Lower leg skin (tissue), 3 donors: ENCODE measurements at regions not wholly inside any gene's neighbourhood (a gene's known extent, or its start where the extent isn't known, plus 50 kb on each side); places are given as distances from the start of the nearest gene placed in this dataset.

Experiments used
- POLR2A ChIP-seq, 2 donors: fragments of 450-650 bp; IDR thresholded peaks; one replicate each; pipeline ENCODE4 v1.6.1; 2016 to 2017; ENCODE audit warnings: antibody characterized with exemption in 2 of 2, mild to moderate bottlenecking in 1 of 2, moderate library complexity in 1 of 2
- TF ChIP-seq, protein P1 (sequence below), 3 donors: fragments of 450-650 bp; IDR thresholded peaks; one replicate each; pipeline ENCODE4 v1.5.1; 2016; ENCODE audit warnings: antibody characterized with exemption in 3 of 3, mild to moderate bottlenecking in 3 of 3, moderate library complexity in 2 of 3

- TF ChIP-seq, protein P1, sequence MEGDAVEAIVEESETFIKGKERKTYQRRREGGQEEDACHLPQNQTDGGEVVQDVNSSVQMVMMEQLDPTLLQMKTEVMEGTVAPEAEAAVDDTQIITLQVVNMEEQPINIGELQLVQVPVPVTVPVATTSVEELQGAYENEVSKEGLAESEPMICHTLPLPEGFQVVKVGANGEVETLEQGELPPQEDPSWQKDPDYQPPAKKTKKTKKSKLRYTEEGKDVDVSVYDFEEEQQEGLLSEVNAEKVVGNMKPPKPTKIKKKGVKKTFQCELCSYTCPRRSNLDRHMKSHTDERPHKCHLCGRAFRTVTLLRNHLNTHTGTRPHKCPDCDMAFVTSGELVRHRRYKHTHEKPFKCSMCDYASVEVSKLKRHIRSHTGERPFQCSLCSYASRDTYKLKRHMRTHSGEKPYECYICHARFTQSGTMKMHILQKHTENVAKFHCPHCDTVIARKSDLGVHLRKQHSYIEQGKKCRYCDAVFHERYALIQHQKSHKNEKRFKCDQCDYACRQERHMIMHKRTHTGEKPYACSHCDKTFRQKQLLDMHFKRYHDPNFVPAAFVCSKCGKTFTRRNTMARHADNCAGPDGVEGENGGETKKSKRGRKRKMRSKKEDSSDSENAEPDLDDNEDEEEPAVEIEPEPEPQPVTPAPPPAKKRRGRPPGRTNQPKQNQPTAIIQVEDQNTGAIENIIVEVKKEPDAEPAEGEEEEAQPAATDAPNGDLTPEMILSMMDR (IDR thresholded peaks at IDR 0.05), result no peak
- no peak for TF ChIP-seq POLR2A (IDR thresholded peaks at IDR 0.05)
Measured at GRCh38 chr7:67608806-67609205, 612.2 kb downstream of the TYW1 start.
